Neural crest cell (in vitro differentiated cells): ENCODE measurements at regions not wholly inside any gene's neighbourhood (a gene's known extent, or its start where the extent isn't known, plus 50 kb on each side); places are given as distances from the start of the nearest gene placed in this dataset.

Experiments used
- DNase-seq: peaks from one replicate; pipeline ENCODE4 v3.0.0; 2021; ENCODE audit warnings: low read depth, mixed read lengths, low spot score
- H3K27ac Mint-ChIP-seq: one replicate; pipeline ENCODE4 v1.8.0; 2021; ENCODE audit warnings: mild to moderate bottlenecking, mixed read lengths; ENCODE audit not compliant: unreplicated experiment
- H3K27me3 Mint-ChIP-seq: 2 replicates; pipeline ENCODE4 v1.8.0; 2021; ENCODE audit warnings: low read depth, mild to moderate bottlenecking, mixed read lengths
- H3K36me3 Mint-ChIP-seq: 2 replicates; pipeline ENCODE4 v1.8.0; 2021; ENCODE audit warnings: low read depth, mild to moderate bottlenecking, mixed read lengths
- H3K4me1 Mint-ChIP-seq: 2 replicates; pipeline ENCODE4 v1.8.0; 2021; ENCODE audit warnings: mixed read lengths
- H3K4me3 Mint-ChIP-seq: one replicate; pipeline ENCODE4 v1.8.0; 2021; ENCODE audit warnings: mild to moderate bottlenecking, mixed read lengths
- H3K9me3 Mint-ChIP-seq: 2 replicates; pipeline ENCODE4 v1.8.0; 2021; ENCODE audit warnings: mixed read lengths
- CTCF ChIP-seq: fragments of 200-600 bp; sonication (generic); conservative IDR thresholded peaks from 2 replicates; pipeline ENCODE4 v1.5.0; 2021; ENCODE audit warnings: antibody characterized with exemption, mild to moderate bottlenecking

GRCh38 chr12:23350808-23351207, 598.7 kb downstream of the SOX5 start:
- no peak for DNase-seq
- H3K36me3 Mint-ChIP-seq, result no peaks in the 10 kb centered on the region
- TF ChIP-seq CTCF, result no peak
- H3K4me1 Mint-ChIP-seq, result peaks cover 8% of the 10 kb centered on the region
- peaks cover 3% of the 10 kb centered on the region for H3K9me3 Mint-ChIP-seq
- no peaks in the 10 kb centered on the region for H3K27me3 Mint-ChIP-seq
- H3K27ac Mint-ChIP-seq, result no peak overlapping the region
- no peak overlapping the region for H3K4me3 Mint-ChIP-seq

- H3K27ac Mint-ChIP-seq, result no peak overlapping the region
- H3K9me3 Mint-ChIP-seq, result no peaks in the 10 kb centered on the region
- H3K36me3 Mint-ChIP-seq, result no peaks in the 10 kb centered on the region
- no peak for DNase-seq
- H3K4me1 Mint-ChIP-seq, result peaks cover 8% of the 10 kb centered on the region
- no peaks in the 10 kb centered on the region for H3K27me3 Mint-ChIP-seq
- H3K4me3 Mint-ChIP-seq, result no peak overlapping the region
- no peak for TF ChIP-seq CTCF
Measured at GRCh38 chr12:23352670-23353069, 596.8 kb downstream of the SOX5 start.

- no peak for TF ChIP-seq CTCF
- H3K27me3 Mint-ChIP-seq, result no peaks in the 10 kb centered on the region
- H3K4me3 Mint-ChIP-seq, result no peak overlapping the region
- no peak for DNase-seq
- no peak overlapping the region for H3K27ac Mint-ChIP-seq
- no peaks in the 10 kb centered on the region for H3K9me3 Mint-ChIP-seq
- H3K4me1 Mint-ChIP-seq, result no peaks in the 10 kb centered on the region
- H3K36me3 Mint-ChIP-seq, result no peaks in the 10 kb centered on the region
Measured at GRCh38 chr12:23354800-23355199, 594.7 kb downstream of the SOX5 start.

GRCh38 chr12:23356440-23356839, 593.0 kb downstream of the SOX5 start:
- no peak for TF ChIP-seq CTCF
- no peak overlapping the region for H3K4me3 Mint-ChIP-seq
- H3K27ac Mint-ChIP-seq, result no peak overlapping the region
- no peak for DNase-seq
- H3K9me3 Mint-ChIP-seq, result no peaks in the 10 kb centered on the region
- no peaks in the 10 kb centered on the region for H3K4me1 Mint-ChIP-seq
- no peaks in the 10 kb centered on the region for H3K36me3 Mint-ChIP-seq
- no peaks in the 10 kb centered on the region for H3K27me3 Mint-ChIP-seq

GRCh38 chr12:23356927-23357708, 592.4 kb downstream of the SOX5 start:
- Mint-ChIP-seq H3K27ac (no peak overlapping the region), H3K27me3 (no peaks in the 10 kb centered on the region), H3K9me3 (no peaks in the 10 kb centered on the region), H3K4me3 (no peak overlapping the region), H3K4me1 (no peaks in the 10 kb centered on the region), H3K36me3 (no peaks in the 10 kb centered on the region)
- no peak for DNase-seq
- no peak for TF ChIP-seq CTCF
